GM19468 (cell line): ENCODE measurements at regions not wholly inside any gene's neighbourhood (a gene's known extent, or its start where the extent isn't known, plus 50 kb on each side); places are given as distances from the start of the nearest gene placed in this dataset.

Source experiments
- ATAC-seq: cut with Tn5 transposase; IDR thresholded peaks from one replicate; pipeline ENCODE4 v1.9.1; 2021; ENCODE audit warnings: mild to moderate bottlenecking, moderate library complexity, moderate number of reproducible peaks; ENCODE audit not compliant: unreplicated experiment; ENCODE audit errors: extremely low read depth

- ATAC-seq = no peak
Observed at GRCh38 chr3:7881946-7882345, 619.7 kb upstream of the LMCD1 start.

GRCh38 chr3:7897655-7898054 is 604.0 kb upstream of the LMCD1 start:
- no peak for ATAC-seq

- ATAC-seq = no peak
Observed at GRCh38 chr3:7913283-7913682, 588.3 kb upstream of the LMCD1 start.

GRCh38 chr3:7915356-7915755 is 586.3 kb upstream of the LMCD1 start:
- no peak for ATAC-seq

GRCh38 chr3:7917443-7918151 is 584.0 kb upstream of the LMCD1 start:
- no peak for ATAC-seq

GRCh38 chr3:7920211-7920610 is 581.4 kb upstream of the LMCD1 start:
- no peak for ATAC-seq

- no peak for ATAC-seq
Observed at GRCh38 chr3:7924228-7924627, 577.4 kb upstream of the LMCD1 start.

GRCh38 chr3:7927015-7927414 is 574.6 kb upstream of the LMCD1 start:
- ATAC-seq = no peak

- no peak for ATAC-seq
Observed at GRCh38 chr3:7927864-7928263, 573.8 kb upstream of the LMCD1 start.

GRCh38 chr3:7929319-7929889 is 572.2 kb upstream of the LMCD1 start:
- ATAC-seq = no peak

GRCh38 chr3:7934362-7934761 is 567.3 kb upstream of the LMCD1 start:
- ATAC-seq = no peak

- no peak for ATAC-seq
Observed at GRCh38 chr3:7947930-7948329, 553.7 kb upstream of the LMCD1 start.

- ATAC-seq = no peak
Observed at GRCh38 chr3:7950890-7951289, 550.7 kb upstream of the LMCD1 start.

GRCh38 chr3:7953449-7954014 is 548.1 kb upstream of the LMCD1 start:
- no peak for ATAC-seq

- no peak for ATAC-seq
Observed at GRCh38 chr3:7957024-7957423, 544.6 kb upstream of the LMCD1 start.

GRCh38 chr3:7959094-7959493 is 542.5 kb upstream of the LMCD1 start:
- ATAC-seq = no peak

- ATAC-seq = no peak
Observed at GRCh38 chr3:7960601-7961000, 541.0 kb upstream of the LMCD1 start.

GRCh38 chr3:7962301-7962700 is 539.3 kb upstream of the LMCD1 start:
- no peak for ATAC-seq

GRCh38 chr3:7964899-7965298 is 536.7 kb upstream of the LMCD1 start:
- no peak for ATAC-seq

GRCh38 chr3:7973006-7973405 is 528.6 kb upstream of the LMCD1 start:
- no peak for ATAC-seq

- ATAC-seq = no peak
Observed at GRCh38 chr3:7977245-7978086, 524.2 kb upstream of the LMCD1 start.
